Activated CD4-positive, alpha-beta T cell treated with anti-CD3 and anti-CD28 coated beads for 36 hours (primary cell): ENCODE measurements at regions not wholly inside any gene's neighbourhood (a gene's known extent, or its start where the extent isn't known, plus 50 kb on each side); places are given as distances from the start of the nearest gene placed in this dataset.

ENCODE experiments used
- ATAC-seq: fragments of 200-7000 bp; cut with Tn5 transposase; one replicate; pipeline ENCODE4 v1.10.0; 2021; ENCODE audit warnings: mild to moderate bottlenecking, moderate library complexity
- CTCF ChIA-PET: fragments of 350-600 bp; sonication (Branson Sonifier 250); formaldehyde crosslinking; loops from one replicate; lab custom pipeline; 2021; ENCODE audit warnings: antibody characterized with exemption; lab: Charles Lee
- POLR2A ChIA-PET: fragments of 350-600 bp; sonication (Branson Sonifier 250); formaldehyde crosslinking; loops from one replicate; lab custom pipeline; 2021; ENCODE audit warnings: antibody characterized with exemption, inconsistent platforms; lab: Charles Lee
- DNase-seq: peaks from one replicate; pipeline ENCODE4 v3.0.0-alpha.2; 2020
- H3K27ac Mint-ChIP-seq: one replicate; pipeline ENCODE4 v1.8.0; 2021; ENCODE audit warnings: mixed read lengths
- H3K27me3 Mint-ChIP-seq: one replicate; pipeline ENCODE4 v1.8.0; 2021; ENCODE audit warnings: mixed read lengths
- H3K36me3 Mint-ChIP-seq: one replicate; pipeline ENCODE4 v1.8.0; 2021; ENCODE audit warnings: low read depth, mixed read lengths
- H3K4me1 Mint-ChIP-seq: one replicate; pipeline ENCODE4 v1.8.0; 2021; ENCODE audit warnings: mixed read lengths
- H3K4me3 Mint-ChIP-seq: one replicate; pipeline ENCODE4 v1.8.0; 2021; ENCODE audit warnings: mild to moderate bottlenecking, moderate library complexity, mixed read lengths
- H3K9me3 Mint-ChIP-seq: one replicate; pipeline ENCODE4 v1.8.0; 2021; ENCODE audit warnings: low read depth, mixed read lengths
- intact Hi-C, 2 experiments: fragments of 100-400 bp; cut with DNase I in 1 of 2; cut with micrococcal nuclease in 1 of 2; formaldehyde crosslinking; loops; one replicate each; pipeline versions ENCODE4 v1.14.2 to v1.15.1; 2022 to 2024; cut with DNase I, micrococcal nuclease

DNA sequence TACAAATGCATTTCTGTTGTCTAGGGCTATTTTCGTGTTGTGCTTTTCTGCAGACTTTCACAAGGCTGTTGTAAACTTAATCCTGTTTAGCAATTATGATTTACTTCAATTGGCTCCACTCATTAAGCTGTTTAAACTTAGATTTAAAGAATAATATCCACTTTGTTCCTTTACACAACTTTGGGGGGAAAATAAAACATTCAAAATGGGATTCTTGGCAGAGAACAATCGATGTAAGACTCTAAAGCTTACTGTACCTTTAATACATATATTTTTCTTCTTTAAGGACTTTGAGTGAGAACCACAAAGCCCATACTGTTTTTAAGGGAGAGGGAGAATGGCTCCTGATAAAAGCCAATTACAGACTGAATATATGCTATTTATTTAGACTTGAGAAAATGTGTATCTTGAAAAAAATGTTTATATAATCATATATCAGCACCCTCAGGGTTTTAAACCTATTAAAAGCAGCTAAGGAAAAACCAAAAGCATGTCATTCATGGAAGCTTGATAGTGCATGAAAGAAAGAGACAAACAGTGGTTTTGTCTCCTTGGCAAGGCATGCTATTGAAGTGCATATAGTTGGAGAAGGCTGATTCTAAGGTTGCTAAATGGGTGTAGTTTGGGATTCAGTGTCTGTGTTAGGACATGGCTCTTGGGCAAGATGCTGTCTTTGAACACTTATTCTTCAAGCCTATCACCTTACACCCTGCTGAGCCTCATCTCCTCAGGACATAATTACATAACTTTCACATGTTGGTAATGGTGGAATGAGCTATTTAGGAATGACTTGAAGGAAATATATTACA lies 293.4 kb upstream of the TBC1D5 start:
- ATAC-seq (no peak), DNase-seq (no peak)
- CTCF ChIA-PET, result interaction anchor here (1.0 kb wide), 1 partner anchor 13 kb away, joined by 3 read pairs; no protein-coding TSS in a partner anchor
- intact Hi-C loops, result no loop called here
- Mint-ChIP-seq H3K4me3 (no peak overlapping the region), H3K27me3 (peaks cover 5% of the 10 kb centered on the region), H3K36me3 (no peaks in the 10 kb centered on the region), H3K9me3 (no peaks in the 10 kb centered on the region), H3K27ac (no peak overlapping the region), H3K4me1 (no peaks in the 10 kb centered on the region)
- POLR2A ChIA-PET, result interaction anchor here (0.7 kb wide), 1 partner anchor 222 kb away, joined by 3 read pairs; no protein-coding TSS in a partner anchor

DNA sequence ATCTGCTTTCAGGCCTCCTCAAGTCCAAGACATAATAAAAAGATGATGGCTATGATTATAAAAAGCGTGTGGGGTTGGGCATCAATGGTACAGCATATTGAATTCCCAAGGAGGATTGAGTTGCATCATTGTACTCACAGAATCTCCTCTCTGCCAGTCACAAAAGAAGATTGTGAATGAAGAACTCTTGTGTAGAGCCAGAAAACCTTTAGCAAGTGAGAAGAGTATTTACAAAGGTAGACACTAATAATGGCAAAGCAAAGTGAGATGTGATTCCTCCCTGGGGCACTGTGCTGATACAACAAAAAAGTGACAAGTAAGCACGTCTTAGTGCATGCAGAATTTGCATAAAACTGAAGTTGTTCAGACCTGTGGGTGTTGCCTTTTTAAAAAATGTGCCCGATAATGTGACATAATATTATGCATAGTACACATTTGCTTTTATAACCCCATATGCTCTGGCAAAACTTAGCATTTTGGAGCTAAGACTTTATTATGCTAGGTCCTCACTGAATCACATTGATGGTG lies 291.2 kb upstream of the TBC1D5 start:
- Mint-ChIP-seq H3K36me3 (no peaks in the 10 kb centered on the region), H3K4me3 (no peak overlapping the region)

DNA sequence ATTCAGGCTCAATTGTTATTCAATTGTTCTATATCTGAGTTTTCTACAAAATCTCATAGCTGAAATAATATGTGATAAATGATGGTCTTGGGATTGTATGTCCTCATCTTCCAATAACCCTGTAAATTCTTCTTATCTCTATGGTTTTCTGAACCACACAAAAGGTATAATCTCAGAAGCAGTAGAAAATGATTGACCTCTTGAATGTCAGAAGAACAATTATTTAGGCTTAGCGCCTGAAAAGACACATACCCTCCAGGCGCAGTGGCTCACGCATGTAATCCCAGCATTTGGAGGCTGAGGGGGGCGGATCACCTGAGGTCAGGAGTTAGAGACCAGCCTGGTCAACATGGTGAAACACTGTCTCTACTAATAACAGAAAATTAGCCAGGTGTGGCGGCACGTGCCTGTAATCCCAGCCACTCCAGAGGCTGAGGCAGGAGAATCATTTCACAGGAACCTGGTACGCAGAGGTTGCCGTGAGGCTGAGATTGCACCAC lies 288.0 kb upstream of the TBC1D5 start:
- CTCF ChIA-PET, result no interaction called here
- no peak for ATAC-seq
- H3K27ac Mint-ChIP-seq, result no peak overlapping the region
- H3K4me1 Mint-ChIP-seq, result no peaks in the 10 kb centered on the region
- H3K36me3 Mint-ChIP-seq, result no peaks in the 10 kb centered on the region
- peaks cover 2% of the 10 kb centered on the region for H3K27me3 Mint-ChIP-seq
- H3K4me3 Mint-ChIP-seq, result no peak overlapping the region
- H3K9me3 Mint-ChIP-seq, result no peaks in the 10 kb centered on the region
- POLR2A ChIA-PET, result no interaction called here
- intact Hi-C loops, result no loop called here
- DNase-seq, result no peak

More for the DNA sequence above, 291.2 kb upstream of the TBC1D5 start:
- intact Hi-C loops, result no loop called here
- peaks cover 4% of the 10 kb centered on the region for H3K27me3 Mint-ChIP-seq
- ATAC-seq (no peak), DNase-seq (no peak)
- ChIA-PET CTCF (interaction anchor here (1.7 kb wide), 1 partner anchor 39 kb away, joined by 5 read pairs; no protein-coding TSS in a partner anchor), POLR2A (no interaction called here)
- no peak overlapping the region for H3K27ac Mint-ChIP-seq
- no peaks in the 10 kb centered on the region for H3K9me3 Mint-ChIP-seq
- H3K4me1 Mint-ChIP-seq, result no peaks in the 10 kb centered on the region

DNA sequence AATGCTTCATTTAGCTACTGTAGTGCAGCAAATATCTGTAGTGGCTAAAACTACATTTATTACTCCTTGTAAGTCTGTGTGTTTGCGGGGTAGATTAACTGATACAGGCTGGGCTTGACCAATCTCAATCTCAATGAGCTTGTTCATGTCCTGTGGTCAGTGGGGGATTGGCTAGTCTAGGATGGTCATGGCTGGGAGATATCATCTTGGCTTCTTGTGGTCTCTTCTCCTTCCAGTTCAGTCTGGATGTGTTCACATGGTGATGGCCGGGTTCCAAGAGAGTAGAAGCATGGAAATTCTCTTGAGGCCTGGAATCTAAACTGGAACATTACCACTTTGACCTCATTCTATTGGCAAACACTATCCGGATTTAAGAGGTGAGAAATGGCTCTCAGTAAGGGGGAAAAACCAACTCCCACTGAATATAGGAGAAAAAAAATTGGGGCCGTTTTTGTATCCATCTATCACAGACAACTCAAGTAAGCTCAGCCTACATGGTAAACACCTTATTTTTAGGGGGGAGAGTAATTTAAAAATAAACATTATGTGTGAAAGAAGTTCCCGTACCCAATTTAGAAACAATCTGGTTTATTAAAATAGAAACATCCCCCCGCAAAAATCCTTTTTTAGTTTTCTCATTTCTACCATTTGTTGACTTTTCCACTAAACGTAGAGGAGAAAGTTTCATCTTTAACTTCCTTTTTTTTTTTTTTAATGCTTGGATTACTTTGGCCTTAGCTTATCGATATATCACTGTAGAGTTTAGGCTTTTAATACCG lies 284.9 kb upstream of the TBC1D5 start:
- intact Hi-C loops, result no loop called here
- DNase-seq (no peak), ATAC-seq (no peak)
- Mint-ChIP-seq H3K9me3 (no peaks in the 10 kb centered on the region), H3K4me1 (no peaks in the 10 kb centered on the region), H3K36me3 (no peaks in the 10 kb centered on the region), H3K27me3 (peaks cover 4% of the 10 kb centered on the region), H3K4me3 (no peak overlapping the region), H3K27ac (no peak overlapping the region)
- CTCF ChIA-PET, result interaction anchor here (0.7 to 1.8 kb wide), 2 partner anchors 18 to 65 kb away, joined by 3 to 9 read pairs; no protein-coding TSS in a partner anchor
- POLR2A ChIA-PET, result no interaction called here

DNA sequence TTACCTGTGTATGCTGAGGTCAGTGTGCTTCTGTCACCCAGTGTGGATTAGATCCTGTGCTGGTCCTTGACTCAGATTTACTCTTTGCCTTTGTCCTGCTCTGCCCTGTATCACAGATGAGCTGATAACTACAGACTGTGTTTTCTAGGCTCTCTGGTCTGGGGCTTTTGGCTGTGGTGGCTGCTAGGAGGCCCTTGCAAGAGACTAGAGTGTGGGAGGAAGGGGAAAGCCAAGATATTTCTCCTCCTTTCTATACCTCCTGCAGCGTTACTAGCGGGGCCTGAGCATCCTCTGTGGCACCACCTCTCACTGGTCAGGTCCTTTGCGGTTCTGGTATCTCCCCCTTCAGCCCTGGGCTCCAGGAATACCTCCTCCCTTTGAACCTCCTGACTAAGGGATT lies 282.3 kb upstream of the TBC1D5 start:
- no peak overlapping the region for H3K27ac Mint-ChIP-seq
- CTCF ChIA-PET, result no interaction called here
- intact Hi-C loops, result no loop called here
- H3K27me3 Mint-ChIP-seq, result peaks cover 4% of the 10 kb centered on the region
- no peak for DNase-seq
- no peaks in the 10 kb centered on the region for H3K9me3 Mint-ChIP-seq
- no peak overlapping the region for H3K4me3 Mint-ChIP-seq
- H3K36me3 Mint-ChIP-seq, result no peaks in the 10 kb centered on the region
- POLR2A ChIA-PET, result interaction anchor here (0.6 kb wide), 1 partner anchor 21 kb away, joined by 3 read pairs; no protein-coding TSS in a partner anchor
- no peaks in the 10 kb centered on the region for H3K4me1 Mint-ChIP-seq
- no peak for ATAC-seq

DNA sequence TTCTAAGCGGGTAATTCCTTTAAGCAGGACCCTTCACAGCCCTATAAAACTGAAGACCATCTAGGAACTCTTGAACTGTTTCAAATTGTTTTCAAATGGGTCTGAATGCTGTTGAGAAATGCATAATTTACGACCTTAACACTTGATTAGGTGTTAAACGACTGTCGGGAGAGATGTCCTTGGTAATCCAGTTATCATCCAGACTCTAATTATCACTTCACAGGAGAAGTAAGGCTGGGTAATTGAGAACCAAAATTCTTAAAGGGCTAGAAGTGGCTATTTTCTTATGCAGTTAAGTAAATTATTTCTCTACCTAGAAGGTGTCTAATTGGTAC lies 276.7 kb upstream of the TBC1D5 start:
- Mint-ChIP-seq H3K36me3 (no peaks in the 10 kb centered on the region), H3K9me3 (no peaks in the 10 kb centered on the region), H3K4me3 (no peak overlapping the region), H3K27ac (no peak overlapping the region), H3K27me3 (peaks cover 8% of the 10 kb centered on the region), H3K4me1 (peaks cover 3% of the 10 kb centered on the region)
- POLR2A ChIA-PET, result no interaction called here
- intact Hi-C loops, result no loop called here
- CTCF ChIA-PET, result no interaction called here
- no peak for DNase-seq
- ATAC-seq, result no peak

DNA sequence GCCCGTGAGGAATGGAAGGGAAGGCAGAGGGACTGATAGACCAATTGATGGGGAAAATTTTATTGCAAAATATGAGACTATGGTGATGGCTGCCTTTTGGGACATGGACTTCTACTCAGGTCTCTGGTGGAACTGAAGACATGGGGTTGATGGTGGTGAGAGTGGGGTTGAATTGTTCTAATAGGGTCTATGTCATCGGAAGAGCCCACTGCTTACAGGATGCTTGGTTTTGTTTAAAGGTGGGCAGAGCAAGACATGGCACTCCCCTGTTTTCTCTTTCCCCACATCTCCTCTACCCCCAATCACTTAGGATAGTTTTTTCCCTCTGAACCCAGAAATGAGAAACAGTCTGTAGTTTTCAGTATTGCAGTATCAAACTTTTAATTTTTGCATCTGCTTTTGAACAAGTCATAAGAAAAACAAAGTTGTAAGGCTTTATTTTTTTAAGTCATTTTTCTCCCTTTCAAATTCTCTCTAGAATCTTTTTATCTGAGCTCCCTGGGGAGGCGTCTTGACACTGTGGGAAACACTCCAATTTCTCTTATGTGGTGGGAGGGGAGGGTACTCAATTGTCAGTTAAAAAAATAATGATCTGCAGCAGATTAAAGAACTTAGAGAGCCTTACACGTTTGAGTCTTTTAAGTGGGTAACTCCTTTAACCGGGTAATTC lies 276.2 kb upstream of the TBC1D5 start:
- H3K27ac Mint-ChIP-seq, result no peak overlapping the region
- H3K4me1 Mint-ChIP-seq, result peaks cover 3% of the 10 kb centered on the region
- ChIA-PET POLR2A (no interaction called here), CTCF (no interaction called here)
- no peak for ATAC-seq
- no peak for DNase-seq
- no peaks in the 10 kb centered on the region for H3K9me3 Mint-ChIP-seq
- H3K4me3 Mint-ChIP-seq, result no peak overlapping the region
- no peaks in the 10 kb centered on the region for H3K36me3 Mint-ChIP-seq
- intact Hi-C loops, result no loop called here
- H3K27me3 Mint-ChIP-seq, result peaks cover 8% of the 10 kb centered on the region

DNA sequence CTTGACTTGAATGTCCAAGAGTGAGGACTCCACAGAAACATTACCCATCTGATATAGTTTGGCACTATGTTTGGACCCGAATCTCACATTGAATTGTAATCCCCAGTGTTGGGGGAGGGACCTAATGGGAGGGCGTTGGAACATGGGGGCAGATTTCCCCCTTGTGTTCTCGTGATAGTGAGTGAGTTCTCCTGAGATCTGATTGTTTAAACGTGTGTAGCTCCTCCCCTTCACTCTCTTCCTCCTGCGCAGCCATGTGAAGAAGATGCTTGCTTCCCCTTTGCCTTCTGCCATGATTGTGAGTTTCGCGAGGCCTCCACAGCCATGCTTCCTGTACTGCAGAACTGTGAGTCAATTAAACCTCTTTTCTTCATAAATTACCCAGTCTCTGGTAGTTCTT lies 273.9 kb upstream of the TBC1D5 start:
- ChIA-PET CTCF (no interaction called here), POLR2A (no interaction called here)
- H3K9me3 Mint-ChIP-seq, result peaks cover 2% of the 10 kb centered on the region
- peaks cover 10% of the 10 kb centered on the region for H3K27me3 Mint-ChIP-seq
- peaks cover 3% of the 10 kb centered on the region for H3K4me1 Mint-ChIP-seq
- no peaks in the 10 kb centered on the region for H3K36me3 Mint-ChIP-seq
- no peak for DNase-seq
- ATAC-seq, result no peak
- H3K4me3 Mint-ChIP-seq, result no peak overlapping the region
- H3K27ac Mint-ChIP-seq, result no peak overlapping the region
- intact Hi-C loops, result no loop called here

DNA sequence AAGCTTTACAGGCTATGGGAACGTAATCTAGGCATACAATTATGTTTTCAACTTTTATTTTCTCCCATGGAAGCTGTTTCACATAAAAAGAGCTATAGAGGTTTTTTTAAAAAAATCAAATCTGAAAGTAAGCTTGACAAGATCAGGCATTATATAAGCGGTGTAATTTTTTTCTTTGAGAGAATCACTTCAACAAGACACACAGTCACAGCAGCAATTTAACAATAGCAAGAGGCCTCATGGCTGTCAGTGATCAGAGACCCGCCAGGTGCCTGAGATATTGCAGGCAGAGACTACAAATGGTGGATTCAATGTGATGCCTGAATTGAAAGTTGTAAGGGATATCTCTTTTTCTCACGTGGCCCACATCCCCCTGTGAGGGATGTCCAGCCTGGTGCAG lies 270.5 kb upstream of the TBC1D5 start:
- no peak overlapping the region for H3K27ac Mint-ChIP-seq
- DNase-seq (no peak), ATAC-seq (no peak)
- H3K27me3 Mint-ChIP-seq, result peaks cover 5% of the 10 kb centered on the region
- ChIA-PET POLR2A (no interaction called here), CTCF (interaction anchor here (0.8 kb wide), 1 partner anchor 195 kb away, joined by 3 read pairs; no protein-coding TSS in a partner anchor)
- peaks cover 2% of the 10 kb centered on the region for H3K9me3 Mint-ChIP-seq
- no peak overlapping the region for H3K4me3 Mint-ChIP-seq
- intact Hi-C loops, result no loop called here
- no peaks in the 10 kb centered on the region for H3K4me1 Mint-ChIP-seq
- H3K36me3 Mint-ChIP-seq, result no peaks in the 10 kb centered on the region

DNA sequence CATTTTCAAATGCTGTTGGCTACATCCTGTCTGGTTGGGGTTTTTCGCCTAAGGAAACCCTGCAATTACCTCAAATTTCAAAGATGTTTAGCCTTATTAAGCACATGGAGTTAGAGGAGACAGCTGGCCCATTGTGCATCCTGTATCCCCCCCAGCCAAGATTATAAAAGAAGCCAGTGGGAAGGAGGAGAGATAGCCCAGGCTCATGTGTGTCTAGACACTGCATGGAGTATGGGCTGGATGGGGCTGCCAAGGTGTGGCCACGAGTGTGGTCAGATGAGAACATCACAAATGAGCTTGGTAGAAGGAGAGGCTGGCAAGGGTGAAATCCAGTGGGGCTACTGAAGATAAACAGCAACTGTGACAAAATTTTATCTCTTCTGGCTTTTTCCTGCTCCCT lies 270.0 kb upstream of the TBC1D5 start:
- no peak overlapping the region for H3K27ac Mint-ChIP-seq
- intact Hi-C loops, result no loop called here
- CTCF ChIA-PET, result interaction anchor here (0.6 to 0.8 kb wide), 2 partner anchors 134 to 196 kb away, joined by 3 to 5 read pairs; no protein-coding TSS in a partner anchor

DNA sequence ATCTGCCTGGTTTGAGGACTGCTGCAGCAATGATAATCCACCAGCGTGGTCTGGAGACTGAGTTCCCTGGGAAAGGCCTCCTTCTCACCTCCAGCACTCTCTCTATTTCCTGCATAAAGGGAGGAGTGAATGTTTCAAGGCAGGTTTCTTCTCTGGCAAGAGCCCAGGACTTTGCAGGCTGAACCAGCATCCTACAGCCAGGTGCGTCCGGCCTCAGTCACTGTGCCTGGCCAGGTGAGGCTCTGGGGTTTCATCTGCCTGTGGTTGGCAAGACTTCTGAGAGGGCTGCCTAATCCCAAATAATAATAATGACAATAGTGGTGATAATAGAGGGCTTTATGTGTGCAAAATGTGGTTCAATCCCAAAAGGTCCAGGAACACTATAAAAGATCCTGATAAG lies 269.0 kb upstream of the TBC1D5 start:
- ChIA-PET POLR2A (no interaction called here), CTCF (no interaction called here)
- intact Hi-C loops, result no loop called here
- Mint-ChIP-seq H3K9me3 (peaks cover 2% of the 10 kb centered on the region), H3K4me3 (no peak overlapping the region), H3K4me1 (no peaks in the 10 kb centered on the region), H3K27ac (no peak overlapping the region), H3K36me3 (no peaks in the 10 kb centered on the region), H3K27me3 (peaks cover 2% of the 10 kb centered on the region)
- DNase-seq (no peak), ATAC-seq (no peak)

More for the DNA sequence above, 270.0 kb upstream of the TBC1D5 start:
- Mint-ChIP-seq H3K27me3 (peaks cover 4% of the 10 kb centered on the region), H3K4me3 (no peak overlapping the region), H3K36me3 (no peaks in the 10 kb centered on the region), H3K4me1 (no peaks in the 10 kb centered on the region), H3K9me3 (peaks cover 2% of the 10 kb centered on the region)
- no peak for ATAC-seq
- POLR2A ChIA-PET, result no interaction called here
- DNase-seq, result no peak
